ENCODE measurements at regions not wholly inside any gene's neighbourhood (a gene's known extent, or its start where the extent isn't known, plus 50 kb on each side); places are given as distances from the start of the nearest gene placed in this dataset.

GRCh38 chr6:169019111-169019510, 234.5 kb downstream of the THBS2 start:
- TF ChIP-seq CTCF (IDR thresholded peaks at IDR 0.05) (no peak), POLR2A (IDR thresholded peaks at IDR 0.05) (no peak), EP300 (IDR thresholded peaks at IDR 0.05) (no peak)

Data from tibial nerve (tissue), 4 donors.